ENCODE measurements at regions not wholly inside any gene's neighbourhood (a gene's known extent, or its start where the extent isn't known, plus 50 kb on each side); places are given as distances from the start of the nearest gene placed in this dataset.

DNA sequence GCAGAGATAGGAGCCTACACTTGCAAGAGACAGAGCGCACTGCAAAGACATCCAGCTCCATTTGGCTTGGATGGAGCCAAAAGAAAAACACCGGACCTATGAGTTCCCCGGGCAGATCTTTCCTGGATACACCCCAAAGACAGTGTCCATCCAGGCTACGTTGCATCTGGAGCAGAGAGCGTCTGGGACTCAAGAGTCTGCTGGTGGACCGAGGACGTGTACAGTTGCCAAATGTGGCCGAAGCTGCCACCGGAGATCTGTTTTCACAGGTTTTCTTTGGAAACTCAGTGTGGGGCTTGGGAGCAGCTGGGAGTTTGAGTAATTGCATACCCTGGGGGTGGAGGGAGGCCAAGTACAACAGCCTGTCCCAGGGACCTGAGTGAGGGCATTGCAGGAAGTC, 192.3 kb upstream of the OSR1 start:
- Mint-ChIP-seq H3K4me3 (no peak overlapping the region), H3K4me1 (no peaks in the 10 kb centered on the region), H3K9me3 (no peaks in the 10 kb centered on the region), H3K27me3 (peaks cover 4 to 8% of the 10 kb centered on the region in 2 donors), H3K36me3 (no peaks in the 10 kb centered on the region), H3K27ac (no peak overlapping the region)
- H3K36me3 ChIP-seq (ENCODE audit: insufficient read depth, low read length) = no peaks in the 10 kb centered on the region
- ChIA-PET CTCF (no interaction called here), POLR2A (no interaction called here)
- H3K27ac ChIP-seq (ENCODE audit: low read depth, low read length) = no peak overlapping the region
- DNase-seq = no peak
- H3K27me3 ChIP-seq (ENCODE audit: insufficient read depth, low read length, poor library complexity, severe bottlenecking) = no peaks in the 10 kb centered on the region
- no peaks in the 10 kb centered on the region for H3K9me3 ChIP-seq (ENCODE audit: low read length)
- no peaks in the 10 kb centered on the region for H3K4me1 ChIP-seq (ENCODE audit: insufficient read depth, low read length)
- no peak overlapping the region for H3K4me3 ChIP-seq (ENCODE audit: low read length)

DNA sequence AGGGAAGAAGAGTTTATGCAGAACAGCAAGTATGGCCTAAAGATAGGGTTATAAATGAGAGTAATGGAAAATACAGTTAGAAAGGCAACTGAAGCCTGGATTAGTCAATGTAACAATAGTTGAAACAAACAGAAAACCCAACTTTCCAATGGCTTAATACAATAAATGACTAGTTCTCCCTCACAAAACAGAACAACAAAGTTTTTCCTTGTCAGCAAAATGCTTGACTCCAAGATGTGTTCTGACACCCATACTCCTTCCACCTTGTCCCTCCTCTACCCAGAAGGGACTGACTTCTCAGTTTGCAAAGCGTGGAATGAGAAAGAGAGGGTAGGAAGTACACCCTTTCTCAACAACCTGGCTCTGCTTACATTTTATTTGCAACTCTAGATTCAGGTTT, 191.4 kb upstream of the OSR1 start:
- Histone ChIP-seq H3K27ac (ENCODE audit: low read depth, low read length) (no peak overlapping the region), H3K27me3 (ENCODE audit: insufficient read depth, low read length, poor library complexity, severe bottlenecking) (no peaks in the 10 kb centered on the region), H3K36me3 (ENCODE audit: insufficient read depth, low read length) (no peaks in the 10 kb centered on the region), H3K9me3 (ENCODE audit: low read length) (no peaks in the 10 kb centered on the region), H3K4me3 (ENCODE audit: low read length) (no peak overlapping the region), H3K4me1 (ENCODE audit: insufficient read depth, low read length) (no peaks in the 10 kb centered on the region)
- no peak for DNase-seq
- POLR2A ChIA-PET = no interaction called here
- Mint-ChIP-seq H3K4me3 (no peak overlapping the region), H3K9me3 (no peaks in the 10 kb centered on the region), H3K4me1 (no peaks in the 10 kb centered on the region), H3K27ac (no peak overlapping the region), H3K36me3 (no peaks in the 10 kb centered on the region), H3K27me3 (peaks cover 4 to 8% of the 10 kb centered on the region in 2 donors)
- CTCF ChIA-PET = no interaction called here

DNA sequence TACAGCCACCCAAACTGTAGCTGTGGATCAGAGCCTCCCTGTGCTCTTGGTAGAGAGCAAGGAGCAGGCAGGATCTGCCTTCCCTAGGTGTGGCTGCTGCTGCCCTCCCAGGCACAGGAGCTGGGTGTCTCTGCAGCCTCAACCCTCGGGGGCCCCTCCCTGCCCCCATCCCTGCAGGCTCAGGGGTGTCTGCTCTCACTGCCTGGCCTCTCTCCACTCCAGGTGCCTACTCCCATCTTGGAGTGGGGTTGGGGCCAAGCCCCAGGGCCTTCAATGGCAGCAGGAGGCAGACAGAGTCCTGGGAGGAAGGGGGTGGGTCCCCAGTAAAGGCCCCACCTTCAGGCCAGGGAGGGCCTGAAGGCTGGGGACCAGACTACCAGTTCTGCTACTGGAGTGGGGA, 189.7 kb upstream of the OSR1 start:
- no peak for DNase-seq
- Histone ChIP-seq H3K27me3 (ENCODE audit: insufficient read depth, low read length, poor library complexity, severe bottlenecking) (no peaks in the 10 kb centered on the region), H3K4me1 (ENCODE audit: insufficient read depth, low read length) (no peaks in the 10 kb centered on the region), H3K4me3 (ENCODE audit: low read length) (no peak overlapping the region), H3K36me3 (ENCODE audit: insufficient read depth, low read length) (no peaks in the 10 kb centered on the region), H3K9me3 (ENCODE audit: low read length) (no peaks in the 10 kb centered on the region), H3K27ac (ENCODE audit: low read depth, low read length) (no peak overlapping the region)
- Mint-ChIP-seq H3K36me3 (no peaks in the 10 kb centered on the region), H3K27ac (no peak overlapping the region), H3K9me3 (no peaks in the 10 kb centered on the region), H3K4me1 (no peaks in the 10 kb centered on the region), H3K27me3 (peaks cover 4 to 8% of the 10 kb centered on the region in 2 donors), H3K4me3 (no peak overlapping the region)
- CTCF ChIA-PET = no interaction called here
- POLR2A ChIA-PET = no interaction called here

DNA sequence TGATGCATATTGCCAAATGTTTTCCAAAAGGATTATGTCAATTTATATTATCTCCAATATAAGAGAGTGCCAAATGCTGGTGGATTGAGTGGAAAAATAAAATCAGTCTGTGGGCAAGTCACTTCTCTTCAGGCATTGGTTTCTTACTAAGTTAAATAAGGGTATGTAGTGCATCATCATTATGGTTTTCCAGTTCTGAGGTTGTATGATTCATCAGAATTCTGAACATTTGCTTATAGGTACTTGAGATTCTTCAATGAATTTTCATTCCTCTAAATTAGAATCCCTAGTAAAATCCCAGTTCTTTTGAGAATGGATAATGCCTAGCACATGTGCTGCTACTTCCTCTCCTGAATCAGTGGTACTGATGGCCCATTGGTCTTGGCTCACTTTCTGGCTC, 188.9 kb upstream of the OSR1 start:
- Histone ChIP-seq H3K27me3 (ENCODE audit: insufficient read depth, low read length, poor library complexity, severe bottlenecking) (no peaks in the 10 kb centered on the region), H3K27ac (ENCODE audit: low read depth, low read length) (no peak overlapping the region), H3K36me3 (ENCODE audit: insufficient read depth, low read length) (no peaks in the 10 kb centered on the region), H3K4me3 (ENCODE audit: low read length) (no peak overlapping the region), H3K4me1 (ENCODE audit: insufficient read depth, low read length) (no peaks in the 10 kb centered on the region), H3K9me3 (ENCODE audit: low read length) (no peaks in the 10 kb centered on the region)
- DNase-seq = no peak
- Mint-ChIP-seq H3K36me3 (no peaks in the 10 kb centered on the region), H3K27ac (no peak overlapping the region), H3K4me1 (no peaks in the 10 kb centered on the region), H3K27me3 (peaks cover 4 to 8% of the 10 kb centered on the region in 2 donors), H3K9me3 (no peaks in the 10 kb centered on the region), H3K4me3 (no peak overlapping the region)
- ChIA-PET POLR2A (no interaction called here), CTCF (no interaction called here)

DNA sequence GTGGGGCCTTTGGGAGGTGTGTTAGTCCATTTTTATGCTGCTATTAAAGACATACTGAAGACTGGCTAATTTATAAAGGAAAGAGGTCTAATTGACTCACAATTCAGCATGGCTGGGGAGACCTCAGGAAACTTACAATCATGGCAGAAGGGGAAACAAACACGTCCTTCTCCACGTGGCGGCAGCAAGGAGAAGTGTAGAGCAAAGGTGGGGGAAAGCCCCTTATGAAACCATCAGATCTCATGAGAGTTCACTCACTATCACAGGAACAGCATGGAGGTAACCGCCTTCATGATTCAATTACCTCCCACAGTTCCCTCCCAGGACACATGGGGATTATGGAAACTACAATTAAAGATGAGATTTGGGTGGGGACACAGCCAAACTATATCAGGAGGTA, 187.1 kb upstream of the OSR1 start:
- Histone ChIP-seq H3K27me3 (ENCODE audit: insufficient read depth, low read length, poor library complexity, severe bottlenecking) (no peaks in the 10 kb centered on the region), H3K4me1 (ENCODE audit: insufficient read depth, low read length) (no peaks in the 10 kb centered on the region), H3K9me3 (ENCODE audit: low read length) (no peaks in the 10 kb centered on the region), H3K27ac (ENCODE audit: low read depth, low read length) (no peak overlapping the region), H3K4me3 (ENCODE audit: low read length) (no peak overlapping the region), H3K36me3 (ENCODE audit: insufficient read depth, low read length) (no peaks in the 10 kb centered on the region)
- no peaks in the 10 kb centered on the region for H3K9me3 Mint-ChIP-seq
- ChIA-PET POLR2A (no interaction called here), CTCF (no interaction called here)
- H3K36me3 Mint-ChIP-seq = no peaks in the 10 kb centered on the region
- no peak for DNase-seq
- H3K4me1 Mint-ChIP-seq = no peaks in the 10 kb centered on the region
- H3K27me3 Mint-ChIP-seq = peaks cover 2 to 8% of the 10 kb centered on the region in 2 donors
- no peak overlapping the region for H3K4me3 Mint-ChIP-seq
- H3K27ac Mint-ChIP-seq = no peak overlapping the region

DNA sequence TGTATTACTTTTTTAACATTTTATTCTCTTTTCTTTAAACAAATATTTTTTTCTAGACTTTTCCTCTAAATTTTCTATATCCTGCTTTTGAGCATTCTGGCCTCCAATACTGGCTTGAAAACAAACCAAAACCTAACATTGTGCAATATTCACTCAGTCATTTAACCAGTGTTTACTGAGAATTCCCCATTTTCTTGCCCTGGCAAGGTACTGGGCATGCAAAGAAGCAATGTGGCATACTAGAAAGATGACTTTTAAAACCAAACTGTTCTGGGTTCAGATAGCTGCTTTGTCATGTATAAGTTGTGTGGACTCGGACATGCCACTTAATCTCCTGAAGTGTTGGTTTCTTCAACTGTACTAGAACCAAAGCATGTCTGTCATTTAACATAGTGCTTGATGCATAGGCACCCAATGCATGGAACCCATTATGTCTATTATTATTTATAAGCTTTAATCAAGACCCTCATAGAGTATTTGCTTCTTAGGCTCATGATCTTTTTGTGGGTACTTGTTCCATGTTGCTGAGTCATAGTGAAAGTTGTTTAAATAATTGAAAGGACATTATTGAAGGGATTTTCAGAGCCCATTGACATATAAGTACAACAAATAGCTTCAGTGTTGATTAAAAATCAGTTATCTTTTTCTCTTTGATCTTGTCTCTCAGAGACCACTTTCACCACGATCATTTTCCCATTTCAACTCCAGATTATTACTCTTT, 185.4 kb upstream of the OSR1 start:
- no peaks in the 10 kb centered on the region for H3K27me3 ChIP-seq (ENCODE audit: insufficient read depth, low read length, poor library complexity, severe bottlenecking)
- H3K4me1 ChIP-seq (ENCODE audit: insufficient read depth, low read length) = no peaks in the 10 kb centered on the region
- no peak for DNase-seq
- Mint-ChIP-seq H3K4me1 (no peaks in the 10 kb centered on the region), H3K9me3 (no peaks in the 10 kb centered on the region), H3K27me3 (peaks cover 2% of the 10 kb centered on the region in 2 donors), H3K4me3 (no peak overlapping the region), H3K27ac (no peak overlapping the region), H3K36me3 (no peaks in the 10 kb centered on the region)
- no peak overlapping the region for H3K27ac ChIP-seq (ENCODE audit: low read depth, low read length)
- H3K36me3 ChIP-seq (ENCODE audit: insufficient read depth, low read length) = no peaks in the 10 kb centered on the region
- POLR2A ChIA-PET = no interaction called here
- no peaks in the 10 kb centered on the region for H3K9me3 ChIP-seq (ENCODE audit: low read length)
- CTCF ChIA-PET = no interaction called here
- no peak overlapping the region for H3K4me3 ChIP-seq (ENCODE audit: low read length)

DNA sequence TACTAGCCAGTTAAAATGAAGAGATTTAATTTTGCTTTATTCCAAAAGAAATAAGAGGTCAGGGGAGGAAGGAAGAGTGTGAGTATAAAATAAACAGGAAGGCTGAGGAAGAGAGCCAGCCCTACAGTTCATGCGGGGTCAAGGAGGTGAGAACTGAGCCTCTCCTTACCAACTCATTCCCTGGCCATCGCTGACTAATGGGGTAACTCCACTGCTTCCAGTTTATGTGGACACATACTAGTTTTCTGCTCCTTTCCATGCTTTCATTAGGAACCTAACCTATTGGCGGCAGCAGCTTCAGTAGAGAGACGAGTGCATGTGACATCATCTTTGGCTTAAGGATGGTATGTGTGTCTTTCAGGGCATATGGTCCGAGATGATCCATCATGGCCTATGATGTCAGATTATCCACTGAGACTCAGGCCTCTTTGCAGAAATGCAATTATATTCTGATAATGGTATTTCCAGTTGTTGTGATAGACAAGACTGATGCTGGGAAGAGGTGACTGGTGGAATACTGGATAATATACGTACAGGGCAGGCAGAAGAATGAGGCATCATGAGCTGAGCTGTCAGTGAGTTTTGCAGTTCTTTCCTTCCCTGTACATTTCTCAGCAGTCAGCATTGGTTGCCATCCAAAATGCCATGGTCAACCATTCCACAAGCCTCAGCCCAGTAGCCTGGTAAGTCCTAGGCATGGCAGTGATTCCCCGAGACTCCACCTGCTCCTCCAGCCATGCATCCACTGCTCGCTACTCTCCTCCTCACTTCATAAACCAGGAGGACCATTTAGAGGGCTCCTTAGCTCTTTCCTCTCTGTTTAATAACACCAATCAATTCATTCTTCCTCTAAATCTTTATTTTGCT, 184.6 kb upstream of the OSR1 start:
- ChIA-PET CTCF (no interaction called here), POLR2A (no interaction called here)
- Histone ChIP-seq H3K36me3 (ENCODE audit: insufficient read depth, low read length) (no peaks in the 10 kb centered on the region), H3K27me3 (ENCODE audit: insufficient read depth, low read length, poor library complexity, severe bottlenecking) (no peaks in the 10 kb centered on the region), H3K27ac (ENCODE audit: low read depth, low read length) (no peak overlapping the region), H3K4me1 (ENCODE audit: insufficient read depth, low read length) (no peaks in the 10 kb centered on the region), H3K9me3 (ENCODE audit: low read length) (no peaks in the 10 kb centered on the region), H3K4me3 (ENCODE audit: low read length) (no peak overlapping the region)
- Mint-ChIP-seq H3K36me3 (no peaks in the 10 kb centered on the region), H3K27ac (no peak overlapping the region), H3K27me3 (peaks cover 2% of the 10 kb centered on the region in 2 donors), H3K4me3 (no peak overlapping the region), H3K9me3 (no peaks in the 10 kb centered on the region), H3K4me1 (no peaks in the 10 kb centered on the region)
- no peak for DNase-seq

DNA sequence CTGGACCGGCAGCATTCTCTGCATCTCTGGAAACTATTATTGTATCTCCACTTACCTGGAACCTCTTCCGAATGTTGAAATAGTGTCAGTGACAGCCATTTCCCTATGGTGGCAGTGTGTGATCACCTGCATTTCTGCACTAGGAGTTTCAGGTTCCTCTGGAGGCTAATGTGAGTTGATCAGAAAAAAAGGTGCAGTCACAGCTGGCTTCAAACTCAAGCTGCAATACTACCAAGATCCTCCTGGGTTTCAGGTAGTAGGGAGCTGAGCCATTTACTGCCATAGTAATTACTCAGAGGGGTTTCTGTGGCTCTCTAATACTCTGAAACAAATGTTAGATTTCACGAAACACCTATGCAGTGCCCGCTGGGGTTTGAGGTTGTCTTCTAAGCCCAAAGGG, 183.5 kb upstream of the OSR1 start:
- no peaks in the 10 kb centered on the region for H3K36me3 Mint-ChIP-seq
- H3K27ac ChIP-seq (ENCODE audit: low read depth, low read length) = no peak overlapping the region
- no peaks in the 10 kb centered on the region for H3K9me3 ChIP-seq (ENCODE audit: low read length)
- no peak overlapping the region for H3K27ac Mint-ChIP-seq
- H3K4me3 ChIP-seq (ENCODE audit: low read length) = no peak overlapping the region
- H3K27me3 ChIP-seq (ENCODE audit: insufficient read depth, low read length, poor library complexity, severe bottlenecking) = no peaks in the 10 kb centered on the region
- CTCF ChIA-PET = no interaction called here
- H3K4me3 Mint-ChIP-seq = no peak overlapping the region
- H3K9me3 Mint-ChIP-seq = no peaks in the 10 kb centered on the region
- no peaks in the 10 kb centered on the region for H3K36me3 ChIP-seq (ENCODE audit: insufficient read depth, low read length)
- POLR2A ChIA-PET = no interaction called here
- no peaks in the 10 kb centered on the region for H3K4me1 Mint-ChIP-seq
- DNase-seq = no peak
- H3K4me1 ChIP-seq (ENCODE audit: insufficient read depth, low read length) = no peaks in the 10 kb centered on the region
- no peaks in the 10 kb centered on the region for H3K27me3 Mint-ChIP-seq

All from CD8-positive, alpha-beta memory T cell (primary cell).